ELF-1 (cell line): ENCODE measurements at regions not wholly inside any gene's neighbourhood (a gene's known extent, or its start where the extent isn't known, plus 50 kb on each side); places are given as distances from the start of the nearest gene placed in this dataset.
"Not testable (repeated sequence)": the region's sequence is repeated elsewhere in the genome, so short reads cannot be mapped to it uniquely, and the experiment has no call there.

Source experiments
- DNase-seq: peaks from one replicate; pipeline ENCODE4 v3.0.0-alpha.2; 2016; ENCODE audit warnings: low read depth, low spot score

DNA sequence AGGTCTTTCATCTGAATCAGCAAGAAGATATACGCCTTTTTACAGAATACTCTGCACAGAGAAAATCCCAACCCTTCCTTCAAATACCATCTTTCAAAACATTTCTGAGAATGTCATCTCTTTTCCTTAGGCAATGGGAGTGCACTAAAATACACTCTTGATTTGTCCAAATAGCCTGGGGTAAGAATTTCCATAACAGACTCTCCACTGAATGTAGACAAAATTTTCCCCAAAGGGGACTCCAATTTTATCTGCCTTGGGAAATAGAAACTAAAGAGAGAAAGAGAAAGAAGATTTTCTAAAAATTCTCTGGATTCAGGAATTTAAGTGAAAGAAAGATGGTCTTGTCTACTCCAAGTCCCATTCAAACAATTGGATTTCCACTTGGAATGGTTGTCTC is 394.5 kb upstream of the CHAC2 start:
- no peak for DNase-seq

DNA sequence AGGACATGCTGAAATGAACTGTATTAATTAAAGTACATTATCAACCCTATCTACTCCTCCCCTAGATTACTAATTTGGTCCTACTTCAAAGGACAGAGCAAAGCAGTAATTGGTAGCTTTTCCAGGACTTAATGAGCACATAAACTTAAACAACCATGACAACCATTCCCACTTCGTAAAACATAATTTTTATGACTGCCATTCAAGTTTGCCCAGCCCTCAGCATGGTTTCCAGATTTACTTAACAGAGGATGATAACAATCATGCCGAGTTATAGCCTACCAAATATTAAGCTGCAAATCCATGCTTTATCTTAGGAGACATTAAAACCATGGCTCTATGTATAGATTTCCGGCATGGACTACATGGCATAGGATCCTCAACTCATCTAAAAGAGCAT is 401.1 kb upstream of the CHAC2 start:
- no peak for DNase-seq

DNA sequence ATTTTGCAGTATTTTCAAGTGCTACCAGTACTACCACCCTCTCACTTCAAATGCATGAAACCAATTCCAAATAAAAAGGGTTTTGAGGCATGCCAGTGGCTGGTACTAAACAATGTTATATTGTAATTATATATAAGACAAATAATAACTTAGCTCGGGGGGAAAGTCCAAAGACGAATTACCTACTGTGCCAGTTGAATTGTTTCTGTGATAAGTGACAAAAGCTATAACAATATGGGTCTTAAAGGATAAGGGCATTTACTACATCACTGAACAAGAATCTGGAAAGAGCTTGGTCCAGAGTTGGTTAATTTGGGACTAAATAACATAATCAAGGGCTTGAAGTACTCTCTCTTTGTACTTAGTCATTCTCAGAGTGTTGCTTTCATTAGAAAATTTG is 404.7 kb upstream of the CHAC2 start:
- no peak for DNase-seq

DNA sequence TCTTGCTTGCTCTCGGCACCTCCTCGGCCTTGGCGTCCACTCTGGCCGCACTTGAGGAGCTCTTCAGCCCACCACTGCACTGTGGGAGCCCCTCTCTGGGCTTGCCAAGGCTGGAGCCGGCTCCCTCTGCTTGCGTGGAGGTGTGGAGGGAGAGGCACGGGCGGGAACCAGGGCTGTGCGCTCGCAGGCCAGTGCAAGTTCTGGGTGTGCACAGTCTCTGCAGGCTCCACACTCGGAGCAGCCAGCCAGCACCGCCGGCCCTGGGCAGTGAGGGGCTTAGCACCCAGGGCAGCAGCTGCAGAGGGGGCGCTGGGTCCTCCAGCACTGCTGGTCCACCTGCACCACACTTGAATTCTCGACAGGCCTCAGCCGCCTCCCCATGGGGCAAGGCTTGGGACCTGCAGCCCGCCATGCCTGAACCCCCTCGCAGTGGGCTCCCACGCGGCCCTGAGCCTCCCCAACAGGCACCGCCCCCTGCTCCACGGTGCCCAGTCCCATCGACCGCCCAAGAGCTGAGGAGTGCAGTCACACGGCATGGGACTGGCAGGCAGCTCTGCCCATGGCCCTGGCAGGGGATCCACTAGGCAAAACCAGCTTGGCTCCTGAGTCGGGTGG is 411.2 kb upstream of the CHAC2 start:
- DNase-seq, result no peak

DNA sequence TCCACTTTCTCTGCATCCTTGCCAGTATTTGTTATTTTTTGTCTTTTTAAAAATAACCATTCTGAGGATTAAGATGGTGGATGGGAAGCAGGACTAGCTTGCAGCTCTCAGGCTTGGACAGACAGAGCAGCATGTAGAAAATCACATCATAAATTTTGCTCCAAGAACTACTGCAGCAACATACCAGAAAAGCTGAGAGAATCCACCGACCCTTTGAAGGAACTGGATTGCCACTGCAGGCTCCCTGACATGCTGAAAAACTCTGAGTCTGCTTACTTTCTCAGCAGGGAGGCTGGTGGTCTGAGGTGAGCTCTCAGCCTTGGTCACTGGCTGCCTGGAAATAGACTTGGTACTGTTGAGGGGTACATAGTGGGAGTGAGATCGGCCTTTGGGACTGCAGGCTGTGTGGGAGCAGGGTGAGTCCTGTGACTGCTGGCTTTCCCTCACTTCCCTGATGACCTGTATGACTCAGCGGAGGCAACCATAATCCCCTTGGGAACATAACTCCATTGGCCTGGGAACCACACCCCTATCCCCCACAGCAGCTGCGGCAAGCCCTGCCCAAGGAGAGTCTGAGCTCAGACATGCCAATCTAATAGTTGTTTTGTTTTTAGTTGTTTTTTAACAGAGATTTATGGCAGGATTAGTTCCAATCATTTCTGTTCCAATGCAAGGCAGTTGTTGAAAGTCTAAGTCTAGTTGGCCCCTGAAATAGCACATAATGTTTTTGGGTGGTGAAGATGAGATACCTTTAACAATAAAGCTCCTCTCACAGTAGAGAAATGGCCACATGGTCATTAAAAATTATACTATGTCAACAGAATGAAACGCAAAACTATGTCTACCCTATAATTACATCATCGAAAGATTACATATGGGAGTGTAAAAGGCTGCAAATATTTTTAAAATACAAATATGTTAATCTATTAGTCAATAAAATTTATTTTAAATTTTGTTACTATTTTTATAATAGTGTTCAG is 414.2 kb upstream of the CHAC2 start:
- DNase-seq, result peak; percentile 65

DNA sequence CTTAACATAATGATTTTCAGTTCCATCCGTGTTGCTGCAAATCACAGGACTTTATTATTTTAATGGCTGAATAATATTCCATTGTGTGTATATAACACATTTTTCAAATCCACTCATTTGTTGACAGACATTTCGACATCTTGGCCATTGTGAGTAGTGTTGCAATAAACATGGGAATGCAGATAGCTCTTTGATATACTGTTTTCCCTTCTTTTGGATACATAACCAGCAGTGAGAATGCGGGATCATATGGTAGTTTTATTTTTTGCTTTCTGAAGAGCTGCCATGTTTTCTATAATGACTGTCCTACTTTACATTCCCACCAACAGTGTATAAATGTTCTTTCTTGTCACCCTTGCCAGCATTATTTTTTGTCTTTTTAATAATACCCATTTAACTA is 420.3 kb upstream of the CHAC2 start:
- DNase-seq, result no peak

DNA sequence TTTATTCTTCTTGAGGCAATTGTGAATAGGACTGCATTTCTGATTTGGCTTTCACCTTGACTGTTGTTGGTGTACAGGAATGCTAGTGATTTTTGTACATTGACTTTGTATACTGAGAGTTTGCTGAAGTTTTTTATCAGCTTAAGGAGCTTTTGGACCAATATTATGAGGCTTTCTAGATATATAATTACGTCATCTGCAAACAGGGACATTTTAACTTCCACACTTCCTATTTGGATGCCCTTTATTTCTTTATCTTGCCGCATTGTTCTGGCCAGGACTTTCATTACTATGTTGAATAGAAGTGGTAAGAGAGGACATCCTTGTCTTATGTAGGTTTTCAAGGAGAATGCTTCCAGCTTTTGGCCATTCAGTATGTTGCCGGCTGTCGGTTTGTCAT is 425.4 kb upstream of the CHAC2 start:
- no peak for DNase-seq

DNA sequence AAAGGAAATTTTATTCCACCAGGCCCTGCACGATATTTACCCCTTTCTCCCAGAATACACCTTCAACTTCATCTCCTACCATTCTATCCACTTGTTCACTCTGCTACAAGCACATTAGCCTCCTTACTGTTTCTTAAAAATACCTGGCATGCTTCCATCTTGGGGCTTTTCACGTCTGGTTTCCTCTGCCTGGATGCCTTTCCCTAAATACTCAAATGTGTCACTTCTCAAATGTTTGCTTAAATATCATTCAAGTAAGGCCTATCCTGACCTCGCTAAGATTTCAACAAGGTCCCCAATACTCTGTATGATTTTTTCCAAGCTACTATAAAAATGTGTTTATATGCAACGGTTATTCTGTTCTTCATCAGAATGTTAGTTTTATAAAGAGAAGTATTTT is 433.0 kb upstream of the CHAC2 start:
- DNase-seq, result no peak

DNA sequence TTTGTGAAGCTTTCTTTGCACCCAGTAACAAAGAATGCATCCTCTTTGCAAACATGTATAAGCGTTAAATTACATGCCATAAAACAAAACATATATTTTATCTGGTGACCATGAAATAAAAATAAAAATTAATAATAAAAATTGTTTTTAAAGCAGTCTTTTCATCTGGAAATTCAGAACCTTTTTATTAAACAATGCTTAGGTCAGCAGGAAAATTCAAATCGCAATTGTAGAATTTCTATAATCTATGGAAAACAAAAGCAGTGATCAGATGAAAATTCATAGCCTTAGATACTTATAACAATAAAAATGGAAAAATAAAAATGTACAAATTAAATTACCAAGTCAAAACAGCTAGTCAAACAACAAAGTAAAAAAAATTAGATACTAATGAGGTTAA is 435.9 kb upstream of the CHAC2 start:
- DNase-seq, result no peak

DNA sequence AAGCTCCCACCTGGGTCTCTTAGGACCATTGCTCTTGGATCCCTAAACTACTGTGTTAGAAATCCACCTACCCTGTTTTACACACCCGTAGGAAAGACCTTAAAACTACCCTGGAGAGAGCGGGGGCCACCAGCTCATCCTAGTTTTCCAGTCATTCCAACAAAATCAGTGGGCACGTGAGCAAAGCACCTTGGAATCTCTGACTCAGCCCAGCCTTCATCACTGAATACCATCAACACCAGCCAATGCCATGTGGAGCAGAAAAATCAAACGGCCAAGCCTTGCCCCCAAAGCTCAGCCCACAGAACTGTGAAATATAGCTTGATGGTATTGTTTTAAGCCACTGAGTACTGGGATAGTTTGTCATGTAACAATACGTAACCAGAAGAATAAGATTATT is 449.7 kb upstream of the CHAC2 start:
- no peak for DNase-seq

DNA sequence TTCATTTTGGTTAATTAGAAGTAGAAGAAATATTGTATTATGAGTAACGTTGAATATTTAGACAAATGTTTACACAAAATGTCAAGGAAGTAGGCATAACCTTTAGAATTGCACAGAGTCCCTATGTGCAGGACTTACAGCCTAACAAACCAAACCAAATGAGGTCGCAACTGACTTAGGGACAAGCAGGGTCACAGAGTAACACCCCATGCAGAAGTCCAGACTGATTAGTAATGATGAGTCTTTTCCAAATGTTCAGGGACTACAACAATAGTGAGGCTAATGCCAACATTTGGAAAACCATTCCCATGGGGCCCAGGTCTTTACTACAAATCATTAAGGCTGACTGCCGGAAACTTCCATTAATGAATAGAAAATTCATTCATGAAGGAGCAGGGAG is 452.5 kb upstream of the CHAC2 start:
- no peak for DNase-seq

DNA sequence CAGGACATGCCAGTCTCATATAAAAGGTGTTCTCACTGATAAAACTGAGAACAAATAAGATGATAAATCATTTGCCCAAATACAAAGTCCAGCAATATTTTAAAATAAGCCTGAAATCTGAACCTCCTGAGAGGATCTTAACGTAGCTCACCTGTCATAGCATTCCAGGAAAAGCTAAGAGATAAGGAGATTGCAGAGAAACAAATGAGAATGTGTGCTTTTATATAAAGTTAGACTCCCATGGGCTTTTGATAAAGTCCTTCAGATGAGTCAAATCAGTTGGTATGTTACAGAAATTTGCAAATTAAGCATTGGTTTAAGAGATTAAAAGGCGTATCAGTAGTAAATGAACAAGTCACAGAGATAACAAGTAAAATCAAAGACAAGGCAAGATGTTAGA is 452.9 kb upstream of the CHAC2 start:
- no peak for DNase-seq

DNA sequence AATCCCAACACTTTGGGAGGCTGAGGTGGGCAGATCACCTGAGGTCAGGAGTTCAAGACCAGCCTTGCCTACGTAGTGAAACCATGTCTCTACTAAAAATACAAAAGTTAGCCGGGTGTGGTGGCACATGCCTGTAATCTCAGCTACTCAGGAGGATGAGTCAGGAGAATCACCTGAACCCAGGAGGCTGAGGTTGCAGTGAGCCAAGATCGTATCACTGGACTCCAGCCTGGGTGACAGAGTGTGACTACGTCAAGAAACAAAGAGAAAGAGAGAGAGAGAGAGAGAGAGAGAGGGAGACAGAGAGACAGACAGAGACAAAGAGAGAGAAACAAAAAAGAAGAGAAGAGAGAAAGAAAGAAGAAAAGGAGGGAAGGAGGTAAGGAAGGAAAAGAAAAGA is 454.0 kb upstream of the CHAC2 start:
- not testable (repeated sequence) for DNase-seq

DNA sequence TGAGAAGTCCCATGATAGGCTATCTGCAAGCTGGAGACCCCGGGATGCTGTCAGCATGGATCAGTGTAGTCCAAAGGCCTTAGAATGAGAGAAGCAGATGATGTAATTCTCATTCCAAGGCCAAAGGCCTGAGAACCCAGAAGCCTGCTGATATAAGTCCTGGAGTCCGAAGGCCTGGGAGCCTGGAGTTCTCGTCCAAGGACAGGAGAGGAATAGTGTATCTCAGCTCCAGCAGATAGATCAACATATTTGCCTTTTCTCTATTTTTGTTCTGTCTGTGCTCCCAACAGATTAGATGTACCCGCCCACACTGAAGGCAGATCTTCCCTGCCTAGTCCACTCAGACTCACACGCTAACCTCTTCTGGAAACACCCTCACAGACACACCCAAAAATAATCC is 454.9 kb upstream of the CHAC2 start:
- no peak for DNase-seq

DNA sequence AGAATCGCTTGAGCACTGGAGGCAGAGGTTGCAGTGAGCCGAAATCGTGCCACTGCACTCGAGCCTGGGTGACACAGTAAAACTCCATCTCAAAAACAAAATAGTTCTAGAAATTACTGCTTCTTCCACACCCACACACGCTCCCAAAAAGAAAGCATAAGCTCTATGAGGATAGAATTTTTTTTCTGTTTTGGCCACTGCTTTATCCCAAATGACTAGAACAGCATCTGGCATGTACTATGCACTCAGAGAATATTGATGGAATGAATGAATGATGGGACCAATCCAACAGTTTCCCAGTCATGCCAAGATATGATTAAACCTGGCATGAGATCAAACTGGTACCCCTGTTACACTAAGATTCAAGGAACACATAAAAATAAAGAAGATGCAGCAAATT is 455.4 kb upstream of the CHAC2 start:
- no peak for DNase-seq

DNA sequence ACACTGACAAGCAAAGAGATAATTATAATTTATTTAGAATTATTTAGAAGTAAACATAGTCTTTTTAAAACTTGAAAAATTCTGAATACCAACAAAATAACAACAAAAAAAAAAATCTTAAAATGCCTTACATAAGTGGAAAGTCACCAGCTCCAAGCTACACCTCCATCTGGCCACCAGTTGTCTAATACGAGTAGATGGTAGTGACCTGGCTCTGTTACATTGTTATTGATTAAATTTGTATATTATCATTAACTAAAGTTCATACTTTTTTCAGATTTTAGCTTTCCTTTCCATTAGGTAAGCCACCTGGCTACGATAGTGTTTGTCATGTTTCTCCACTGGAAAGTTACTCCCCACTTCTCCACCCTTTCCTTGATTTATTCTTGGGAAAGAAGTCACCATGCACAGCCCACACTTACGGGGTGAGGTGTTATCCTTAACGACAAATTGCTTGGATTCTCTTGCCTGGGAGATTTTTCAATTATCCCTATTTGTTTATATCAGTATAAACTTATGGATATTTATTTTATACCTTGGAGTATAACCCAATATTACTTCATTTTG is 464.5 kb upstream of the CHAC2 start:
- DNase-seq, result no peak

DNA sequence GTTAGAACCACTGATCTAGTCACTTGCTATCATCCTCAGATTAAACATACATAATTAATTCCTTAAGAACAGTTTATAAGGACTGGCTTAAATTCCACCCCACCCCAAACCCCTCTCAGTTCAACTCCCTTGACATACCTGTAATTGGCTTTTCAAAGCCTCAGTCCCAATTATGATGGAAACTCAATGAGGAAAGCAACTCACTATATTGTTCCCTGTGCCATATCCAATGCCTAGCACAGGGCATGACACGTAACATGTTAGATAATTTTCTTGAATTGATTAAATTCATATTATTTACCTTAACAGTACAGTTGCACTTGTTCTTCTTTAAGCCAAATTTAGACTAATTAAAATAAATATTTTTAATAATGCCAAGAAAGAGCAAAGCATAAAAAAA is 465.1 kb upstream of the CHAC2 start:
- DNase-seq, result no peak

DNA sequence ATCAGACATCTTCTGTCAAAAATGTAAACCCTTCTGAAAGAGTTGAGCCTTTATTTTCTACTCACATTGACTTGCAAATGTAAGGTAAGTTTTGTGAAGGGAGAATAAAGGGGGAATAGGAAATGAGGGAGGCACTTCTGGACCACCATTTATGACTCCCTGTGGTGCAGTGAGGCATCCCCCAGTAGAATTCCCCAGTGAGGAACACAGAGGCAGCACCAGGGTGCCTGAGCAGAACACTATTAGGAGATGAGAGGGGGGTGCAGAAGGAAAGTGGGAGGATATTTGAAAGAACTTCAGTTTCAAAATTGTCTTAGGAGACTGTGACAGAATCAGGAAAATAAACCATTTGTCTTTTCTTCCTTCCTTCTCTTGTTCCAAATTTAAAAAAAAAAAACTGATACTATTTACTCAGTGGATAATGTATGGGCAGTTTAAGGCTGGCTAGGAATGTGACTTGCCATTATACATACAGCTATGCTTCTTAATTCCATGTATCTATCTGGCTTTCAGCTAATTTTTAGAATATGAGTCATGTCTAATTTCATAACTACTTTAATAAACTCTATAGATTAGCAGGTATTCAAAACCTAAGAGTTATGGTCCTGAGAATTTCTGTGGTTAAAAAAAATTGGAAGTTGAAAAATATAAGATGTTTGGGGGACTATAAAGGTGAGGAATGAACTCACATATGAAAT is 478.1 kb upstream of the CHAC2 start:
- no peak for DNase-seq

DNA sequence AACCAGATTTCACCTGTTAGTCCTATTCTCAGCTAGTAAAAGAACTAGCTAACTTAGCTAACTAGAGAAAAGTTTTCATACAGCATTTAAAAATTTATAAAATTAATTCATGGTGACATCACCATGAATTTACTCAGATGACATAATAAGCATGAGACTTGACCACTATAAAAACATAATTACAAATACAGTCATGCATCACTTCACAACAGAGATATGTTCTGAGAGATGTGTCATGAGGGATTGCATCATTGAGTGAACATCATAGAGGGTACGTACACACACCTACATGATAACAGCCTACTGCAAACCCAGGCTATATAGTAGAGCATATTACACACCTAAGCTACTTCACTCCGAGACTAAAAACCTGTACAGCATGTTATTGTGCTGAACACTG is 481.3 kb upstream of the CHAC2 start:
- no peak for DNase-seq

DNA sequence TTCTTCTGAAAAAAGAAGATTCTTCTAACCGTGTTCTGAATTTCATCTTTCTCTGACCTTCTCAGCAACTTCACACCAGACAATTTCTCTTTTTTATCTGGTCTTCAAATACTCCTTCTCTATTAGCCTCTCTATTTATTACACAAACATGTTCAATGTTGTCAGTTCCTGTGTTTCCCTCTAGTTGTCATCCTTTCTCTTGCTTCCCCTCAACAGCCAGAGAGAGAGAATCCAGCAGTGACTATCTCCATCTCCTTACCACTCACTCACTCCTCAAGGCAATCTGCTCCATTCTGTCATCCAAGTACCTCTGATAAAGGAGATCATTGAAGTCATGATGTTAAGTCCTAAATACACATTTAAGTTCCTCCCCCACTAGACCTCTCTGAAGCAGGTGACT is 491.9 kb upstream of the CHAC2 start:
- no peak for DNase-seq

DNA sequence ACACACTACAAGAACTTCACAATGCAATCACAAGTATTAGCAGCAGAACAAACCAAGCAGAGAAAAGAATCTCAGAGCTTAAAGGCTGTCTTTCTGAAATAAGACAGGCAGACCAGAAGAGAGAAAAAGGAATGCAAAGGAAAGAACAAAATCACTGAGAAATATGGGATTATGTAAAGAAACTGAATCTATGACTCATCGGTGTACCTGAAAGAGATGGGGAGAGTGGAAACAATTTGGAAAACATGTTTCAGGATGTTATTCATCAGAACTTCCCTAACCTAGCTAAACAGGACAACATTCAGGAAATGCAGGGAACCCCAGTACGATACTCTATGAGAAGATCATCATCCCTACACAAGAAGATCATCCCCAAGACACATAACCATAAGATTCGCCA is 499.0 kb upstream of the CHAC2 start:
- no peak for DNase-seq

DNA sequence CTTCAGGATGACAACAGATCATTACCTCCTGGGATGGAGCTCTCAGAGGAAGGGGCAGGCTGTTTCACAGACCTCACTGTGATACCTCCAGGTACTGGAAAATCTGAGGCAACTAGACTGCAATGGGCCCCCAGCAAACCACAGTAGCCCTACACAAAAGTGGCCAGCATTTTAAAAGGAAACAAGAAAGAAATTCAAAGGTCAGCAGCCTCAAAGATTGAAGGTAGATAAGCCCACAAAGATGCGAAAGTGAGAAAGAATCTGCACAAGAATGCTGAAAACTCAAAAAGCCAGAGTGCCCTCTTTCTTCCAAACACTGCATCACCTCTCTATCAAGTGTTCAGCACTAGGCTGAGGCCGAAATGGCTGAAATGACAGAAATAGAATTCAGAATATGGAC is 499.5 kb upstream of the CHAC2 start:
- peak; percentile 15 for DNase-seq
